Pancreas (tissue), 10 donors: ENCODE measurements at regions not wholly inside any gene's neighbourhood (a gene's known extent, or its start where the extent isn't known, plus 50 kb on each side); places are given as distances from the start of the nearest gene placed in this dataset.

Source experiments
- ATAC-seq, 4 donors: fragments of 200-7000 bp; cut with Tn5 transposase; one replicate each; pipeline versions ENCODE4 v1.8.0 to v1.9.1; 2020; ENCODE audit warnings: mild to moderate bottlenecking in 4 of 4, moderate library complexity in 4 of 4
- DNase-seq, 6 donors: peaks; one replicate each; pipeline ENCODE4 v3.0.0-alpha.2; 2020
- FAIRE-seq: peaks from 2 replicates; lab custom pipeline; 2012; peaks lifted over from hg19 to GRCh38; lab: Jason Lieb, UNC
- H3K27ac ChIP-seq, 4 donors: fragments of 200-600 bp; sonication (generic); 1 replicate in 3 of 4; 2 replicates in 1 of 4; pipeline versions ENCODE4 v1.5.0 to v1.8.0; 2020
- H3K27me3 ChIP-seq, 4 donors: fragments of 200-600 bp; one replicate each; pipeline ENCODE4 v1.8.0; 2021
- H3K36me3 ChIP-seq, 3 donors: fragments of 200-600 bp; sonication (generic) in 1 of 3; one replicate each; pipeline versions ENCODE4 v1.5.0 to v1.8.0; 2020 to 2021
- H3K4me1 ChIP-seq, 3 donors: fragments of 200-600 bp; one replicate each; pipeline ENCODE4 v1.8.0; 2021
- H3K4me3 ChIP-seq, 4 donors: fragments of 200-600 bp; sonication (generic) in 2 of 4; one replicate each; pipeline versions ENCODE4 v1.5.0 to v1.8.0; 2020 to 2021
- H3K9me3 ChIP-seq, 4 donors: fragments of 200-600 bp; one replicate each; pipeline ENCODE4 v1.8.0; 2021
- CTCF ChIP-seq, 4 donors: fragments of 200-600 bp; sonication (generic) in 3 of 4; IDR thresholded peaks; one replicate each; pipeline versions ENCODE4 v1.5.0 to v1.8.0; 2021; ENCODE audit warnings: antibody characterized with exemption in 4 of 4
- WGBS, 2 donors: extraction: QIAGEN DNeasy Blood & Tissue Kit; methylation state at CpG; one replicate each; pipeline ENCODE4 v1.1.7; 2013; 5-methylcytosine and 5-hydroxymethylcytosine counted together
- intact Hi-C, 3 donors: fragments of 100-400 bp; cut with DNase I; formaldehyde crosslinking; loops; one replicate each; pipeline versions ENCODE4 v1.11.1 to v1.14.2; 2022
- donor health status: healthy with polysubstance abuse.
- donor health status: DM: no; HTN: no; CAD: no; lungs with moderate emphysema.
- donor health status: DM: no; HTN: no; CAD: no.
- donor health status: control.
- donor health status: control.
- donor health status: Bipolar disorder and iron deficiency.
- donor health status: DM: yes; HTN: yes; CAD: no.
- donor health status: DM: no; HTN: no; CAD: no.
- donor health status: DM: no; HTN: no; CAD: no.
- donor health status: DM: yes; HTN: yes; CAD: no.

- WGBS, 2 donors, result 78 to 83% methylated on average over 3 of the region's 3 CpGs
- H3K4me3 ChIP-seq, result no peak overlapping the region
- H3K27me3 ChIP-seq, result no peaks in the 10 kb centered on the region
- intact Hi-C loops, result no loop called here
- no peaks in the 10 kb centered on the region for H3K4me1 ChIP-seq
- FAIRE-seq (no peak), ATAC-seq (no peak), DNase-seq (no peak)
- no peaks in the 10 kb centered on the region for H3K36me3 ChIP-seq
- no peak overlapping the region for H3K27ac ChIP-seq
- H3K9me3 ChIP-seq, result no peaks in the 10 kb centered on the region
- TF ChIP-seq CTCF (IDR thresholded peaks at IDR 0.05), result no peak
Measured at GRCh38 chr5:89866410-89866809, 543.1 kb downstream of the CETN3 start.

DNA sequence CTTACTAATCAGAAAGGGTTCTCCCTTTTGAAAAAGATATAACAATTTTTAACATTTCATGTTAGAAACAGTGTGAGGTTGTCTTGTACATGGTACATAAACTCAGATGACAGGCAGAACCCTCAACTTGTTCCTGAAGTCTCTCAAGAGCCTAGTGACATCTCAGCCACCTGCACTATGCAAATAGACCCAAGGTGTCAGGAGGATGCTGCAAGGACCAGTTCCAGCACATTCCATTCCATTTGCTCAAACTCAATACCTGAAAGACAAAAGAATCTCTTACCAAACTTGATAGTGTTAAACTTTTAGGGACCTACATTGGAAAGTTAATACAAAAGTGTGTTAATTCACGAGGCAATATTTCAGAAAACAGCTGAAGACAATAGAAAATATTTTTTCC, 544.6 kb downstream of the CETN3 start:
- H3K4me1 ChIP-seq, result no peaks in the 10 kb centered on the region
- ATAC-seq (no peak), DNase-seq (no peak), FAIRE-seq (no peak)
- no peak for TF ChIP-seq CTCF (IDR thresholded peaks at IDR 0.05)
- no peak overlapping the region for H3K4me3 ChIP-seq
- intact Hi-C loops, result no loop called here
- no peaks in the 10 kb centered on the region for H3K27me3 ChIP-seq
- 77 to 91% methylated on average over 1 of the region's 1 CpG for WGBS, 2 donors
- H3K27ac ChIP-seq, result no peak overlapping the region
- H3K36me3 ChIP-seq, result no peaks in the 10 kb centered on the region
- no peaks in the 10 kb centered on the region for H3K9me3 ChIP-seq

DNA sequence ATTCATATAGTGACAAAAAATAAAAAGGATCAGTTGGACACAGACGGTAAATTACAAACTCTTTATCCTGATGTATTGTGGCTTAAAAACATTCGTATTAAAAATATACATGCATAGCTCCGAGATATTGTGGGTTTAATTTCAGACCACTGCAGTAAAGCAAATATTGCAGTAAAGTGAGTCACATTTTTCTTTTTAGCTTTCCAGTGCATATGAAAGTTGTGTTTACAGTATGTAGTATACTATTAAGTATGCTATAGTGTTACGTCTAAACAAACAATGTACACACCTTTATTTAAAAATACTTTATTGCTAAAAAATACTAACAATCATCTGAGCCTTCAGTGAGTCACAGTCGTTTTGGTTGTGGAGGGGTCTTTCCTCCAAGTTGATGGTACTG, 551.8 kb downstream of the CETN3 start:
- Histone ChIP-seq H3K9me3 (no peaks in the 10 kb centered on the region), H3K4me1 (no peaks in the 10 kb centered on the region), H3K27ac (no peak overlapping the region), H3K36me3 (no peaks in the 10 kb centered on the region), H3K4me3 (no peak overlapping the region), H3K27me3 (no peaks in the 10 kb centered on the region)
- no peak for TF ChIP-seq CTCF (IDR thresholded peaks at IDR 0.05)
- FAIRE-seq, result no peak
- DNase-seq, result no peak
- no peak for ATAC-seq
- WGBS, 2 donors, result 85 to 86% methylated on average over 5 of the region's 5 CpGs
- intact Hi-C loops, result no loop called here

DNA sequence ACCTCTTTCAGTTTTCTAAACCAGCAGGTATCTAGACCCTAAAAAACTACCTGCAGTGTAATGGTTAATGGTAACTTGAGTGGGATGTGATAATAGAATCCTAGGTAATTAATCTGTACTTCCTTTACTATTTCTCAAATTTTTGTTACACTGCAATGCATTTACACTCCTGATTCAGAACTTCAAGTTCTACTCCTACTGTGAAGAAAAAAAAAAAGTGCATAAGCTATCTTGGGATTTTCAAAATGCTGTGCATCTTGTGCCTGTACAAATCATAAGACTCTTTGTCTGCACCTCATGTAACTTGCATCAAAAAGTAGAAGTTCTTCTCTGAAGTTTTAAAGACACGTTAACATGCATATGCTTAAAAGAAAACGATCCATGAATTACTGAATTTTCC, 554.1 kb downstream of the CETN3 start:
- FAIRE-seq (no peak), ATAC-seq (no peak), DNase-seq (no peak)
- H3K36me3 ChIP-seq, result no peaks in the 10 kb centered on the region
- H3K27me3 ChIP-seq, result no peaks in the 10 kb centered on the region
- intact Hi-C loops, result no loop called here
- no peak for TF ChIP-seq CTCF (IDR thresholded peaks at IDR 0.05)
- H3K27ac ChIP-seq, result no peak overlapping the region
- no peaks in the 10 kb centered on the region for H3K9me3 ChIP-seq
- 88 to 93% methylated on average over 2 of the region's 2 CpGs for WGBS, 2 donors
- no peaks in the 10 kb centered on the region for H3K4me1 ChIP-seq
- no peak overlapping the region for H3K4me3 ChIP-seq

DNA sequence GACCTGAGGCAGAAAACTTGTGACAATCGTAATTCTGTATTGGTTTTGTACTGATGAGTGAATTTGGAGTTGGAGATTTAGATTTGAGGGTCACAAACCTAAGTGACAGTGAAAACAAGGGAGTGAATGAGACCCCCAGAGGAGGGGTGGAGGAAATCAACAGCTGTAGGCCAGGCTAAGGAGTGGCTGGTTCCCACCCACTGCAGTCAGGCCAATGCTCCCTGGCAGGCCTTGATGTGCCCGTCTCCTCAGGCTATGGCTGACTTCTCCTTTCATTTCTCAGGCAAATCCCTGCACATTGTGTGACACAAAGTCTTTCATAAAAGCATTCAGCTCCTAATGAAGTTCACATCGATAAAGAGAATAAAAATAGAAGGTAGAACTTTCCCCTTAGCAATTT, 557.6 kb downstream of the CETN3 start:
- no peak overlapping the region for H3K4me3 ChIP-seq
- no peak for ATAC-seq
- no peaks in the 10 kb centered on the region for H3K4me1 ChIP-seq
- H3K9me3 ChIP-seq, result no peaks in the 10 kb centered on the region
- no peak for DNase-seq
- intact Hi-C loops, result no loop called here
- FAIRE-seq, result no peak
- no peak for TF ChIP-seq CTCF (IDR thresholded peaks at IDR 0.05)
- WGBS, 2 donors, result 72 to 74% methylated on average over 3 of the region's 3 CpGs
- H3K27ac ChIP-seq, result no peak overlapping the region
- no peaks in the 10 kb centered on the region for H3K36me3 ChIP-seq
- no peaks in the 10 kb centered on the region for H3K27me3 ChIP-seq
